ENCODE measurements at regions not wholly inside any gene's neighbourhood (a gene's known extent, or its start where the extent isn't known, plus 50 kb on each side); places are given as distances from the start of the nearest gene placed in this dataset.

GRCh38 chr20:12748359-12748994 is 260.3 kb upstream of the SPTLC3 start:
- TF ChIP-seq POLR2A (IDR thresholded peaks at IDR 0.05): no peak
- TF ChIP-seq, protein P1, sequence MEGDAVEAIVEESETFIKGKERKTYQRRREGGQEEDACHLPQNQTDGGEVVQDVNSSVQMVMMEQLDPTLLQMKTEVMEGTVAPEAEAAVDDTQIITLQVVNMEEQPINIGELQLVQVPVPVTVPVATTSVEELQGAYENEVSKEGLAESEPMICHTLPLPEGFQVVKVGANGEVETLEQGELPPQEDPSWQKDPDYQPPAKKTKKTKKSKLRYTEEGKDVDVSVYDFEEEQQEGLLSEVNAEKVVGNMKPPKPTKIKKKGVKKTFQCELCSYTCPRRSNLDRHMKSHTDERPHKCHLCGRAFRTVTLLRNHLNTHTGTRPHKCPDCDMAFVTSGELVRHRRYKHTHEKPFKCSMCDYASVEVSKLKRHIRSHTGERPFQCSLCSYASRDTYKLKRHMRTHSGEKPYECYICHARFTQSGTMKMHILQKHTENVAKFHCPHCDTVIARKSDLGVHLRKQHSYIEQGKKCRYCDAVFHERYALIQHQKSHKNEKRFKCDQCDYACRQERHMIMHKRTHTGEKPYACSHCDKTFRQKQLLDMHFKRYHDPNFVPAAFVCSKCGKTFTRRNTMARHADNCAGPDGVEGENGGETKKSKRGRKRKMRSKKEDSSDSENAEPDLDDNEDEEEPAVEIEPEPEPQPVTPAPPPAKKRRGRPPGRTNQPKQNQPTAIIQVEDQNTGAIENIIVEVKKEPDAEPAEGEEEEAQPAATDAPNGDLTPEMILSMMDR (IDR thresholded peaks at IDR 0.05): no peak
